GM19438 (cell line): ENCODE measurements at regions not wholly inside any gene's neighbourhood (a gene's known extent, or its start where the extent isn't known, plus 50 kb on each side); places are given as distances from the start of the nearest gene placed in this dataset.

ENCODE experiments used
- ATAC-seq: cut with Tn5 transposase; IDR thresholded peaks from one replicate; pipeline ENCODE4 v1.9.1; 2021; ENCODE audit warnings: low read depth; ENCODE audit not compliant: unreplicated experiment

DNA sequence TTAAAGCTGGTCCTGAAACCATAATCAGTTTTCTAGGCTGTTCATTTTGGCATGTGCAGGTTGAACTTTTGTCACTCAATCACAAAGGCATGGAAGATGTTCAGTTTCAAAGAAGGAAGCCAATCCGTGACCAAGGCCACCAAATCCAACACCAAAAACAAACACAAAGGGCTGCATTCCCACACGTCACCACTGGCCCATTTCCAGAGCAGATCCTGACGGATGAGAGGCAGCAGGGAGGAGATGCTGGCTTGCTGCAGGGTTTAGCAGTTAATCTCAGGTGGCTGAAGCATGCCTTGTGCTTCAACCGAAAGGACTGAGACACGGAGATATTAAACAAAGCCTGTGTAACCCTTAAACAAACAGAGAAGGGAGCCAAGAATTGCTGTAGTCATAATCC lies 191.9 kb upstream of the CTAGE1 start:
- no peak for ATAC-seq

DNA sequence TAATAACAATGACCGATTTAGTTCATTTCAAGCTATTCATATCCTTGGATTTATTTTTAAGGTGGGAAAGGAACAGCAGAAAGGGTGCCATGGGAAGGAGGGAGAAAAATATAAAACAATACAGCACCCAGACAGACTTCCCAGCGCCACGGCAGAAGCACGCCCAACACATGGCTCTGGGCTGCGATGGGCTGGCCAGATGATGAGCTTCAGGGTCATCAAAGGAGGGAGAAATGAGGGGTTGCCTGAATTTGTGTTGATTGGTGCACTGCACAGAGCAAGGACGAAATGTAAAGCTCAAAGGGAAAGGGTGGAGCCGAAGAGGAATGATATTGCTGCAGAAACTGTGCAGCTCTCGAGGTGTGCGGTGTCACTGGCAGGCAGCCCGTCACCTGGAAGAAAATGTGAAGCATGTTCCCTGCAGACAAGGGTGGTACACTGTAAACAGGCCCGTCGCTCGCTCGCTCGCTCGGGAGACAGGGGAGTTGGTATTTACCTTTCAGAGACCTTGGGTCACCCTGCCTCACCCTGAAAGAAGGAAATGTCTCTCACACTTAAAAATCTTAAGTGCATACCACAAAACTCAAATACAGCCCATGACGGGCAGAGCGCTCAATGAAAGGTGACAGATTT lies 195.5 kb upstream of the CTAGE1 start:
- ATAC-seq = no peak

DNA sequence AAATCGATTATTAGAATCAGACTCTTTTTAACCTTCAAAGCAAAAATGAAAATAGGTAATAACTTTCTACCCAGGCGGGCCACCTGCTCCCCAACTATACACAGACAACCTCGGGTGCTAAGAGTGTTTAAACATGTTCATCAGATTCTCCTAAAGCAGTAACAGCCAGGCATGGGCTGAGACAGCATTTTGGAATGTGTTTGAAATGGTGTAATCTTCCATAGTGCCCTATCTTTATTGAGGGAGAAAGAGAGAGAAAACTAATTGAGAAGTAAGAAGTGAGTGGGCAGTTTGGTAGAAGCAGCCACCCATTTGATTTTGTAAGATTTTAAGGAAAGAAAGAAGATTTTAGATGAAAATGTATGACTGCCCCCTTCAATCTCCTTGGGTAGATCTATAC lies 196.1 kb upstream of the CTAGE1 start:
- ATAC-seq = no peak

DNA sequence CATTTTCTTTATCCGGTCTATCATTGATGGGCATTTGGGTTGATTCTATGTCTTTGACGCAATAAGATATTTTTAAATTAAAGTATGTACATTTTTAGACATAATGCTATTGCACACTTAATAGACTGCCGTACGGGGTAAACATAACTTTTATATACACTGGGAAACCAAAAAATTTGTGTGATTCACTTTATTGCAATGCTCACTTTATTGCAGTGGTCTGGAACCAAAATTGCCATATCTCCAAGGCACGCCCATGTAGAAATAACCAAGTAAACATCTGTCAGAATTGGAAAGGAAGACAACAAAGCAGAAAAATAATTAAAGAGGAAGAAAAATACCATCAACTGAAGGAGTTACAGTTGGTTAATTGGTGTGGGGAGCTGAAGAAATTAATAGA lies 205.8 kb upstream of the CTAGE1 start:
- no peak for ATAC-seq

DNA sequence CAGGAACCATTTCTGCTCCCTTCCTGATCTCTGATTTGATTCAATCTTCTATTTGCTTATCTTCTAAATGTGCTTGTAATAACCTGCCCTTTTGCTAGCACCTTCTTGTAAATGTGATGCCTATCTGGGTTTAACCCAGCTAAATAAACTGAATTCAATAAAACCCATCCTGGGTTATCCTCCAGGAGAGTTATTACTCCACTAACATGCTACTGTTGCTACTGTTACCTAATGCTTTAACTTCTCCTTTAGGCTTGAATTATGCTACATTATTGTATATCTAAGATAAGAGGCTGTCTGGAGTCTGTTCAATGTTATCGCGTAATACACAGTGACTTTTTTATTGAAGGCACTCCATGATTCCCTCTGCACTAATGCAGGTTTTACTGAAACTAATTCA lies 206.5 kb upstream of the CTAGE1 start:
- ATAC-seq = no peak

DNA sequence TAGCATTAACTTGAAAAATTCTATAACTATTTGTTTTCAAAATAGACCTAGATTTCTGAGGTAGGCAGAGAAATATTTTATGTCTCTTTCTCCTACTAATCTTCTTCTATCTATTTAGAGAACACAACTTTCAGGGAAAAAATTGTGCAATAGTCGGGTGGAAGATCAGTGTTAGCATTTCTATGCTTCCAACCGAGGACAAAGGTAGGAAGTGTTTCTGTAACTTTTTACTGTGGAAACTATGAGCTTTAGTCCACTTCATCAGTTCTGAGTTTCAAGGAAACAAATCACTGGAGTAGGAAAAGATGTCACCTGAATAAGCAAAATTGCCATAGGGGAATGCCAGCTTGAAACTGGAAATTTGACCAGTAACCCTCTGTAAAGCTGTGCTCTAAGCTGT lies 207.7 kb upstream of the CTAGE1 start:
- ATAC-seq = no peak

DNA sequence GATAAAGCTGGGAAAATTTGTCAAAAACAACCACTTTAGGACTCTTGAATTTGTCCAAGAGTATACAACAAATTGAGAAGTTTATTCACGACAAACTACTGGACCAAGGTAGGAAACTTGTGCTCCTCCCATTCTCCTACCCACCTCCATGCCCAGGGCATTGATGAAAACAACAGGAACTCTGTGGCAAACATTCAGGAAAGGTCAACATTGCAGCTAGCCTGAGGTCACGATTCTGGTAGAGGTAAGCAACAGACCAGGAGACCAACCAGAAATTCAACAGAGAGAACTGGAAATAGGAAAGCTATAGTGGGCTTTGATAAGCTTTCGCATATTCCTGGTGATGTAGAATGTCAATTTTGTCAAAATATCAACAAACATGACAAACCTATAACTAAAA lies 209.1 kb upstream of the CTAGE1 start:
- ATAC-seq = no peak

DNA sequence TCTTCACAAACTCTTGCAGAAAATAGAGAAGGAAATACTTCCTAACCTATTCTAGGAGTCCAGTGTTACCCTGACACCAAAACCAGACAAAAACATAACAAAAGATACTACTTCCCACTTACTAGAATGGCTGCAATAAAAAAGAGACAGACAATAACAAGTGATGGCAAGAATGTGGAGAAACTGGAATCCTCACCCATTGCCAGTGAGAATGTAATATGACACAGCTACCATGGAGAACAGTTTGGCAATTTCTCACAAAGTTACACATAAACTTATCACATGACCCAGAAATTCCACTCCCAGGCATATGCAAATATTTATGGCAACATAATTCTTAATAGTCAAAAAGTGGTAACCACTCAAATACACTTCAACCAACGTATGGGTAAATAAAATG lies 209.8 kb upstream of the CTAGE1 start:
- ATAC-seq = no peak

DNA sequence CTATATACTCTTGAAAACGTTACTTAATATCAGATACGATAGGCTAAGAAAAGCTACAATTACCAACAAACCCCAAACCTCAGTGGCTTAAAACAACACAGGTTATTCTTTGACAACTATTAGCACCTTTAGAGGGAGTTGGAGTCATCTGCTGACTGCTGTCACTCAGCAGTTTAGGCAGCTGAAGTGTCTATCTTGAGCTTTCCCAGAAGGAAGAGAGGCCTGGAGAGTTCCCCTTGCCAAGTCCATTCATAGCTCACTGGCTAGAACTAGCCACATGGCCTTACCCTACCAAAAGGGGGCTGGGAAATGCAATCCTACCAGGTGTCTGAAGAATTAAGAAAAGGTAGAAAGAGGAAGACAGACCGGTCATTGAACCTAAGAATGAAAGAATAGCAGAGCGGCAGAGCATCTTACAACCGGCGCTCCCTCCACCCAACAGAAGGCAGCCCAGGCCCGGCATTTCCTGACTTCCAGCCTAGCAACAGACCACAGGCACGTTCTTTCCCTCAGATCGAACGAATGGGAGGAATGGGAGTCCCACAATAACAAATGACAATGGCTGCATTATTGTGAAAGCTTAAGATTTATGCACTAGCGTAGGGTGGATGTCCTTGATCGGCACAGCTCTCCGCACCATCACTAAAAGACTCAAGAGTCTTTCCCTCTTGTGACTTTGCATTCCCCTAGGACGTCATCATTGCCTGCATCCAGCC lies 211.2 kb upstream of the CTAGE1 start:
- no peak for ATAC-seq

DNA sequence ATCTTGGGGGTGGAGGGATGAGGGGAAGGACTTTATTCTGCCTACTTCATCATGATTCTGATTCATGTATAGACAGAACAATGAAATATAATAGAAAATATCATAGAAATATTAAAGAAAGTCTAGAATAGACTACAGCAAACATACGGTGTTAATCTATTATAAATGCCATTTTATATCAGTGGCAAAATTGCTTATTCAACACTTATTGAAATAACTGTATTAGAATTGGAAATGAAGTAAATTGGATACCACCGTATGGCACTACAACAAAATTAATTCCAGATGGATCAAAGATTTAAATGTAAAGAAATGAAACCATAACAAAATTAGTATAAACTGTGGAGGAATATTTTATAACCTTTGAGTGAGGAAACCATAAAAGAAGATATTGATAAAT lies 213.3 kb upstream of the CTAGE1 start:
- no peak for ATAC-seq

DNA sequence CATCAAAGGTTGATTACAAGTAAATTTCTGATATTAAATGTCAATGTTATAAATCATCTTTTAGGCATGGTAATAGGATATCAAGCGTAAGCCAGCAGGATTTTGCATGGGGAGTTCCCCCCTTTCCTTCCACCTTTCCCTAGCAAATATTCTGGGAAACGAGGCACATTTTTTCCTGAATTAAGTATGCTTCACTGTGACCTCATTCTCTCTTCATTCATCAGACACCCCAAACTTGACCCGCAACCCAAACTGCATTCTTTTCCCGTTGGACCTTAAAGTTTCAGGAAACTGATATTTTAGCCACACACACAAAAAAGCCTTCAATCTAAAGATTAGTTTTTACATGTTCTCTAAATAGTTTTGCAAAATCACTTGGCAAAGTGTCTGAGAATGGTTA lies 214.5 kb upstream of the CTAGE1 start:
- no peak for ATAC-seq

DNA sequence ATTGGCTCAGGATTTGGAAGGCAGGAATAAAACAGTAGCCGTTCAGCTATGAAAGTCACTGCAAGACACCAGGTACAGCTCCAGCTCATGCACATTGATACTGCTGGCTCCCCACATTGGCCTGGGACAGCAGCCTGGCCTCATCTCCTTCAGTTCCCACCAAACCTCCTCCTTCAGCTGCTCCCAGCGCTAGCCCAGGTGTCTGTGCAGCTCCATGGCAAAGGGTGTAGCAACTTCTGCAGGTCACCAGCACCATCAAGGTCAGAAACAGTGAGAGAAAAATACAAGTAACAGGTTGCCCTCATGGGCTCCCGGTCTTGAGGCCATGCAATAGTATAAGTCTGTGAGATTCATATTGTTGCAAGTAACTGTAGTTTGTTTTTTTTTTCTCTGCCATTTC lies 216.7 kb upstream of the CTAGE1 start:
- ATAC-seq = no peak

DNA sequence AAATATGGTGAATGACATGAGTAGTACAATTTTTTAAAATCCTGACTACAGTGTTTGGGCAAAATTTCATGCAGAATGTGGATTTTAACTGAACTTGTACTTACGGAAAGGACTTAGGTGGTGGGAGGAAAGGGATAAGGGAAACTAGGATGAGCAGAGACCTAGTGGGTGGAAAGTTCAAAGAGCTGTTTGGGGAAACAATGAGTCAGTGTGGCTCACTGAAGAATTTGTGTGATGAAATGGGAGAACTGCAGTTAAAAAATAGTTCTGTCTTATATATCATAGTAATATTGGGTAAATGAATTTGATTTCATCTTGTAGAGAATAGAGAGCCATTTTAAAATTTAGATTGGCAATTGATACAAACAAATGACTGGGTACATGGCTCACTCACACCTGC lies 220.1 kb upstream of the CTAGE1 start:
- ATAC-seq = no peak

DNA sequence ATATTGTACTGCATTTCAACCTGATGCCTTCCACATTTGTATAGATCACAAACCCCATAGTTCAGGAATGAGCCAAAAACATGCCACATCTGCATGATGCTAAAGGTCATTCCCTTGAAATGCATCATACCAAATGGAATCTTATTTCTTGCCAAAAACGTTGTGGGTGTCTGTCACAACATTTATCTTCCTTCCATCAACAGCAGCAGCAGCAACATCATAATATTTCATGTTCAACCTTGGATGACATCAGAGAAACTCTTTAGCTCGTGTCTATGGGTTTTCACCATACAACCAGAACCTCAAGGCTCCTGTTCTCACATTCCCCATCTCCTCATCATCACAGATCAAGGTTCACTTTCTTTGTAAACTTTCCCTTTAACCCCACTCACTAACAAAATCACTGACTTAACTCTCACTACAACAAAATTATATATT lies 221.3 kb upstream of the CTAGE1 start:
- no peak for ATAC-seq

DNA sequence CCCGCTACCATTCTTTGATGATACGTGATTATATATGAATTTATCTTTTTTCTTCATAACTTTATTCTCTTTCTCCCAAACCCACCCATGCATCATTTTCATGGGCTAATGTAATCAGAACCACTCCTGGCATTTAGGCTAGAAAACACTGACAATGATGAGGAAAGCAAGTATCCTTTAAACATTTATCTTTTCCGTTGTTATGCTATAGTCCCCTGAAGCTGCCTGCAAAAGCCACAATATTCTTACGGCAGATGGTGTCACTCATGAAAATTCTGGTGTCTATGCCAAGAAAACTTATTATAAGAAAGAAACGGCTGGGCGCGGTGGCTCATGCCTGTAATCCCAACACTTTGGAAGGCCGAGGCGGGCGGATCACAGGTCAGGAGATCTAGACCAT lies 221.8 kb upstream of the CTAGE1 start:
- ATAC-seq = no peak

DNA sequence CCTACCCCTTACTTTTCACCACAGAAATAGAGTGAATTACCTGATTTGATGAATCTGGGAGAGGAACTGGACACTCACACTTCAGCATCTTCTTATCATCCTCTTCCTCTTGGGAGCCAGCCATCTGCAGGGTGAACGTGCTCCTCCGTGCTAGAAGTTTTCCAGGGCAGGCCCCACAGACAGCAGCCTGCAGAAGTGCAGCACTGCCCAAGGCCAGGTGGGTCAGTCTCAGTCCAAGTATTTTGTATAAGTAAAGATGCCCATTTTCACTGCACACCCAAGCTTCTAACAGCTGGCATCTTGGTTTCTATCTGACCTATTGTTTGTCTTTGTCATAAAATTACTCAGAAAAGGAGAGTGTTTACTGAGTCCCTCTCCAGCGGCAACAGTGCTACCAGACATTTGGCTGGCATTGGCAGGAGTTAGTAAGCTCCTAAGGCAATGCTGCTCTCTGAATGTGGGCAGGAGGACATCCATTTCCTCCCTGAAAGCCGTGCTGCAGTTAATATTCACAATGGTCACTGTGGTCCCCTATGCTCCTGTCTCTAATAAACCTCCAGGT lies 222.6 kb upstream of the CTAGE1 start:
- no peak for ATAC-seq

DNA sequence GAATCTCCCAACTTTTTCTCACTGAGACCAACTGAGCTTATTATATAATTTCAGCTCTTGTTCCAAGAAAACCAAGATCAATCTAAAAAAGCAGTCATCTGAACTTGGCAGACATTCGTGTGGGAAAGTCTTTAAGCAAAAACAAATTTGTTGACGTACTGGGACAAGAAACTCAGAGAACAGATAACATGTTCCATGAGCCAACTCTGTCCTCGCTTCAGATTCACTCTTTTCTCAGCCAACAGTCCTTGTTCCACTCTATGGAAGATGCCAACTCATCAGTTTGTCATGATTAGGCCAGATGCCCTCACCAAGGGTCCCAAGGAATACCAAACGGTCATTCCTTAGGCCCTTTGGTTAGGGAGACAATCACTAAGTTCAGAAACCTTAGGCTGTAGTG lies 224.2 kb upstream of the CTAGE1 start:
- ATAC-seq = no peak

DNA sequence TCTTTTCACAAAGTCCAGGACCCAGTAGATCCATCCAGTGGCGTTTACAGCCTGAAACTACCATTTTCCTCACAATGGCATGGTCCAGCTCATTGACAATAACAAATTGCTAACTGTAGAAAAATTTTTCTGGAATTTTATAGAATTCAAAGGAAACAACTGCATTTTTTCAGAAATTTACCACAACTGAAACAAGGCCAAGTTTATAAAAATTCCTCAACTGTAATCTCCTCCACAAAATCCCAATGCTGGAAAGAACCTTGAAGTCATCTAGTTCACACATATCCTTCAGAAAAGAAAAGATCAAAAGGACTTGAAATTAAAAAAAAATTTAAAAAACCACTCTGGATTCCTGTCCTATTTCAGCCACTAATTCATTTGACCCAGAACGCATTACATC lies 226.0 kb upstream of the CTAGE1 start:
- ATAC-seq = no peak

DNA sequence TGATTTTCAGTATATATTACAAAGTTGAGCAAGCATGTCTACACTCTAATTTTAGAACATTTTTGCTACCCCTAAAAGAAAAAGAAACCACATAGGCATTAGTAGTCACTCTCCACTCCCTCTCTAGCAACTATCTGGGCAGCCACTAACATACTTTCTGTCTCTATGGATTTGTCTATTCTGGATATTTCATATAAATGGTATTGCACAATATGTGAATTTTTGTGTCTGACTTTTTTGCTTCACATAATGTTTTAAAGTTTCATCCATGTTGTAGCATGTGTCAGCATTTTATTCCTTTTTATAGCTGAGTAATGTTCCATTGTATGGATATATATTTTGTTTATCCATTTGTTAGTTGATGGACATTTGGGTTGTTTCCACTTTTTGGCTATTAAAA lies 232.5 kb upstream of the CTAGE1 start:
- ATAC-seq = no peak

DNA sequence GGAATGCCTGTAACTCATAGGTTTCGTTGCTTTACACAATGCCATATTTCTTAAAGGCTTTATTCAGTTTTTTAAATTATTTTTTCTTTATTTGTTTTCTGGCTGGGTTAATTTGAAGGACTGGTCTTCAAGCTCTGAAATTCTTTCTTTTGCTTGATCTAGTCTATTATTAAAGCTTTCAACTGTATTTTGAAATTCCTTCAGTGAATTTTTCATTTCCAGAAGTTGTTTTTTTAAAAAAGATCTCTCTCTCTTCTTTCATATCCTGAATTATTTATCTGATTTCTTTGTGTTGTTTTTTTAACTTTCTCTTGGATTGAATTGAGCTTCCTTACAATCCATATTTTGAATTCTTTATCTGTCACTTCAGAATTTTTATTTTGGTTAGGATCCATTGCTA lies 239.9 kb upstream of the CTAGE1 start:
- ATAC-seq = no peak

DNA sequence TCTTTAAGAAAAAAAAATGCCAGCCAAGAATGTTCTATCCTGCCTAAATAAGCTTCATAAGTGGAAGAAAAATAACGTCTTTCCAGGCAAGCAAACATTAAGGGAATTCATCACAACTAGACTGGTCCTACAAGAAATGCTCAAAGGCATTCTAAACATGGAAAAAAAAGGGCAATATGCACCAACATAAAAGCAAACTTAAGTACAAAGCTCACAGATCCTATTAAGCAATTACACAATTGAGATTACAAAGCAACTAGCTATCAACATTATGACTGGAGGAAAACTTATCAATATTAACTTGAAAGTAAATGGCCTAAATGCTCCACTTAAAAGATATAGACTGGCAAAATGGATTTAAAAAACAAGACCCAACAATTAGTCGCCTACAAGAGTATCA lies 240.6 kb upstream of the CTAGE1 start:
- ATAC-seq = no peak

DNA sequence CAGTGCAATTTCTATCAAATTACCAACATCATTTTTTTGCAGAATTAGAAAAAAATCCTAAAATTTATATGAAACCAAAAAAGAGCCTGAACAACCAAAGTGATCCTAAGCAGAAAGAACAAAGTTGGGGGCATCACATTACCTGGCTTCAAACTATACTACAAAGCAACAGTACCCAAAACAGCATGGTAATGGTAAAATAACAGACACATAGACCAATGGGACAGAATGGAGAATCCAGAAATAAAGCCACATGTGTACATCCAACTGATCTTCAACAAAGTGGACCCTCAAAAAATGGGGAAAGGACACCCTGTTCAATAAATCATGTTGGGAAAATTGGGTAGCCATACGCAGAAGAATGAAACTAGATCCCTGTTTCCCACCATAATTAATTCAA lies 245.7 kb upstream of the CTAGE1 start:
- no peak for ATAC-seq
